KMS-11 (cell line): ENCODE measurements at regions not wholly inside any gene's neighbourhood (a gene's known extent, or its start where the extent isn't known, plus 50 kb on each side); places are given as distances from the start of the nearest gene placed in this dataset.

Experiments
- H2AFZ ChIP-seq: fragments of 200-600 bp; sonication (generic); 2 replicates; pipeline ENCODE4 v1.6.1; 2016; ENCODE audit warnings: antibody characterized with exemption, mixed run types, low read depth
- H3K27ac ChIP-seq: fragments of 200-600 bp; sonication (generic); 2 replicates; pipeline ENCODE4 v1.6.1; 2016; ENCODE audit warnings: mild to moderate bottlenecking, mixed run types
- H3K27me3 ChIP-seq: fragments of 200-600 bp; sonication (generic); 2 replicates; pipeline ENCODE4 v1.6.1; 2017; ENCODE audit warnings: mild to moderate bottlenecking, low read depth, mixed run types, moderate library complexity; ENCODE audit not compliant: insufficient read depth
- H3K36me3 ChIP-seq: fragments of 200-600 bp; sonication (generic); 2 replicates; pipeline ENCODE4 v1.6.1; 2017; ENCODE audit warnings: mild to moderate bottlenecking, mixed run types; ENCODE audit not compliant: insufficient read depth
- H3K4me1 ChIP-seq: fragments of 200-600 bp; sonication (generic); 2 replicates; pipeline ENCODE4 v1.6.1; 2016; ENCODE audit warnings: mild to moderate bottlenecking, low read depth, mixed run types; ENCODE audit not compliant: poor library complexity, severe bottlenecking
- H3K4me2 ChIP-seq: fragments of 200-600 bp; sonication (generic); 2 replicates; pipeline ENCODE4 v1.7.0; 2016; ENCODE audit warnings: mild to moderate bottlenecking, mixed run types
- H3K4me3 ChIP-seq: fragments of 200-600 bp; sonication (generic); IDR thresholded peaks from 2 replicates; pipeline ENCODE4 v1.6.1; 2017; ENCODE audit warnings: low read depth, low read length, mixed read lengths; ENCODE audit not compliant: insufficient read depth
- H3K79me2 ChIP-seq: fragments of 200-600 bp; sonication (generic); 2 replicates; pipeline ENCODE4 v1.6.1; 2016; ENCODE audit warnings: low read depth, mixed run types; ENCODE audit not compliant: insufficient read depth
- H3K9ac ChIP-seq: fragments of 200-600 bp; sonication (generic); 2 replicates; pipeline ENCODE4 v1.6.1; 2016; ENCODE audit warnings: mild to moderate bottlenecking, mixed run types
- H4K20me1 ChIP-seq: fragments of 200-600 bp; sonication (generic); 2 replicates; pipeline ENCODE4 v1.6.1; 2016; ENCODE audit warnings: mild to moderate bottlenecking, mixed run types; ENCODE audit not compliant: insufficient read depth
- TF ChIP-seq, protein P1 (sequence below): fragments of 200-600 bp; sonication (generic); conservative IDR thresholded peaks from 2 replicates; pipeline ENCODE4 v1.6.1; 2017; ENCODE audit warnings: low read depth, mild to moderate bottlenecking, antibody characterized with exemption, low read length, moderate library complexity, mixed read lengths

GRCh38 chr3:82676356-82677026 lies 915.0 kb upstream of the GBE1 start:
- no peak overlapping the region for H3K9ac ChIP-seq
- no peak overlapping the region for H3K4me3 ChIP-seq
- H3K79me2 ChIP-seq, result no peaks in the 10 kb centered on the region
- no peaks in the 10 kb centered on the region for H4K20me1 ChIP-seq
- no peak overlapping the region for H2AFZ ChIP-seq
- no peaks in the 10 kb centered on the region for H3K36me3 ChIP-seq
- H3K27me3 ChIP-seq, result no peaks in the 10 kb centered on the region
- H3K27ac ChIP-seq, result no peak overlapping the region
- no peak overlapping the region for H3K4me2 ChIP-seq
- no peaks in the 10 kb centered on the region for H3K4me1 ChIP-seq
- TF ChIP-seq, protein P1, sequence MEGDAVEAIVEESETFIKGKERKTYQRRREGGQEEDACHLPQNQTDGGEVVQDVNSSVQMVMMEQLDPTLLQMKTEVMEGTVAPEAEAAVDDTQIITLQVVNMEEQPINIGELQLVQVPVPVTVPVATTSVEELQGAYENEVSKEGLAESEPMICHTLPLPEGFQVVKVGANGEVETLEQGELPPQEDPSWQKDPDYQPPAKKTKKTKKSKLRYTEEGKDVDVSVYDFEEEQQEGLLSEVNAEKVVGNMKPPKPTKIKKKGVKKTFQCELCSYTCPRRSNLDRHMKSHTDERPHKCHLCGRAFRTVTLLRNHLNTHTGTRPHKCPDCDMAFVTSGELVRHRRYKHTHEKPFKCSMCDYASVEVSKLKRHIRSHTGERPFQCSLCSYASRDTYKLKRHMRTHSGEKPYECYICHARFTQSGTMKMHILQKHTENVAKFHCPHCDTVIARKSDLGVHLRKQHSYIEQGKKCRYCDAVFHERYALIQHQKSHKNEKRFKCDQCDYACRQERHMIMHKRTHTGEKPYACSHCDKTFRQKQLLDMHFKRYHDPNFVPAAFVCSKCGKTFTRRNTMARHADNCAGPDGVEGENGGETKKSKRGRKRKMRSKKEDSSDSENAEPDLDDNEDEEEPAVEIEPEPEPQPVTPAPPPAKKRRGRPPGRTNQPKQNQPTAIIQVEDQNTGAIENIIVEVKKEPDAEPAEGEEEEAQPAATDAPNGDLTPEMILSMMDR, result no peak

GRCh38 chr3:82672966-82673365 lies 911.5 kb upstream of the GBE1 start:
- H3K79me2 ChIP-seq, result no peaks in the 10 kb centered on the region
- H3K27ac ChIP-seq, result no peak overlapping the region
- H3K36me3 ChIP-seq, result no peaks in the 10 kb centered on the region
- no peak overlapping the region for H3K4me3 ChIP-seq
- no peak overlapping the region for H3K9ac ChIP-seq
- no peaks in the 10 kb centered on the region for H4K20me1 ChIP-seq
- H3K4me1 ChIP-seq, result no peaks in the 10 kb centered on the region
- H3K4me2 ChIP-seq, result no peak overlapping the region
- no peaks in the 10 kb centered on the region for H3K27me3 ChIP-seq
- no peak overlapping the region for H2AFZ ChIP-seq
- TF ChIP-seq, protein P1, result no peak

- TF ChIP-seq, protein P1, result no peak
- Histone ChIP-seq H3K4me3 (no peak overlapping the region), H4K20me1 (no peaks in the 10 kb centered on the region), H3K79me2 (no peaks in the 10 kb centered on the region), H3K9ac (no peak overlapping the region), H3K36me3 (no peaks in the 10 kb centered on the region), H2AFZ (no peak overlapping the region), H3K27me3 (no peaks in the 10 kb centered on the region), H3K4me2 (no peak overlapping the region), H3K4me1 (no peaks in the 10 kb centered on the region), H3K27ac (no peak overlapping the region)
Measured at GRCh38 chr3:82671466-82671865, 910.0 kb upstream of the GBE1 start.

GRCh38 chr3:82654708-82655107 lies 893.3 kb upstream of the GBE1 start:
- Histone ChIP-seq H3K4me2 (no peak overlapping the region), H3K4me1 (no peaks in the 10 kb centered on the region), H3K9ac (no peak overlapping the region), H3K36me3 (no peaks in the 10 kb centered on the region), H3K79me2 (no peaks in the 10 kb centered on the region), H3K27ac (no peak overlapping the region), H3K27me3 (no peaks in the 10 kb centered on the region), H2AFZ (no peak overlapping the region), H4K20me1 (no peaks in the 10 kb centered on the region), H3K4me3 (no peak overlapping the region)
- TF ChIP-seq, protein P1, result no peak
